8988T (cell line): ENCODE measurements at regions not wholly inside any gene's neighbourhood (a gene's known extent, or its start where the extent isn't known, plus 50 kb on each side); places are given as distances from the start of the nearest gene placed in this dataset.

Experiments
- DNase-seq: peaks from one replicate; pipeline ENCODE4 v3.0.0; 2011

DNA sequence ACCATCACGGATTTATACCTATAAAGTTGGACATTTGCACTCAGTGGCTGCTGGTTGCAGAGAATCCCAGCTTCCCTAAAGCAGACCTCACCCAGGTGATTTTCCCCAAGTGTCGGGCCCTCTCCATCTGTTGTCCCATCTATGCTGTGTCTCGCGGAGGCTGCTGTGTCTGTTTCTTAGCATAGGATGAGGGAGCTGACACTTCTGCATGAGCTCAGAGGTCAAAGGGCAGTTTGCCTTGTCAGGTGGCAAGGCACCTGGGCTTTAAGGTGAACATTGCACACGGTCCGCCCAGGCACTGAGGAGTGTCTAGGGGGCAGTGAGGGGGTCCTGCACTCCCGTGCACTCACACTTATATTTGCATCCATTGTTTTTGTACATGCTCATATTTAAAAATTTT, 151.6 kb downstream of the ZIC5 start:
- no peak for DNase-seq

DNA sequence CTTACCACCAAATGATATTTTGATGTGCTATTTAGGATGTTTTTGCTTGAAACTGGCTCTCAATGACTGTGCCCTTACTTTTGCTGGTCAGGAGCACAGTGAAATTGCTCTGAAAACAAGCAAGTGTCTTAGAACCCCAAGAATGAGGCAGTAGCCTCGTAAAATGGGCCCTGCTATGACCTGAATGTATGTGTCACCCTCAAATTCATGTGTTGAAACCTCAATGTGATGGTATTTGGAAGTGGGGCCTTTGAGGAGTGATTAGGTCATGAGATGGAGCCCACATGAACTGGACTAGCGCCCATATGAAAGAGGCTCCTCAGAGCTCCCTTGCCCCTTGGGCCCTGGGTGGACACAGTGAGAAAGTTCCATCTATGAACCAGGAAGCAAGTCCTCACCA, 155.2 kb downstream of the ZIC5 start:
- DNase-seq = no peak

DNA sequence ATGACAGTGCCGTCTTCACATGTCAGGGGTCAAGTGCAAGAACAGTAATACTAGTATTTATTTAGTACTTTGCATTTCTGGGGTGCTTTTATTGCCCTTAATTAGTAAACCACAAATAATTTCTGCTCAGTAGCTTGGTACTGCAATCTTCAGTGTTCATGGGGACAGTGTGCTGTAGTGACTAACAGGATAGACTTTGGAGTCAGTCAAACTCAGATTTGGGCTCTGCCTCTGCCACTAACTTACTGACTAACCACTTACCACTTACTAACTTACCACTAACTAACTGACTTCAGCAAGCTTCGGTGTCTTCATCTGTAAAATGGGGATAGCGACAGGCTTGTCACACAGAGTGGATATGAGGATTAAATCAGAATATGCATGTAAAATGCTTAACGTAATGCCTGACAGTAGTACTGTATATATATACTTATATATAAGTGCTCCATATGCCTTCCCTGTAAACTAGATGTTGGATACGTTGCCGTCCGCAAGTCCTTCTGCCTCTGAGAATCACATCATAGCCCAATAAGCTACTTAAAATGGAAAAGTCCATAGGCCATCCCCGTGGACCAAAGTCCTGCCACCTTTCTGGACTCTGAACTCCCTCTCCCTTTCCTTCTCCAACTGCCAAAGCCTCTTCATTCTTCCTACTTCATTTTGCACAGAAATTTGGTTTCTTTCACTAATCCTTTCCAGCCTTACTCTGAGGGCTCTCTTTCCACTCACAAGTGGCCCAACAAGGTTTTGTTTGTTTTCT, 158.1 kb downstream of the ZIC5 start:
- no peak for DNase-seq

DNA sequence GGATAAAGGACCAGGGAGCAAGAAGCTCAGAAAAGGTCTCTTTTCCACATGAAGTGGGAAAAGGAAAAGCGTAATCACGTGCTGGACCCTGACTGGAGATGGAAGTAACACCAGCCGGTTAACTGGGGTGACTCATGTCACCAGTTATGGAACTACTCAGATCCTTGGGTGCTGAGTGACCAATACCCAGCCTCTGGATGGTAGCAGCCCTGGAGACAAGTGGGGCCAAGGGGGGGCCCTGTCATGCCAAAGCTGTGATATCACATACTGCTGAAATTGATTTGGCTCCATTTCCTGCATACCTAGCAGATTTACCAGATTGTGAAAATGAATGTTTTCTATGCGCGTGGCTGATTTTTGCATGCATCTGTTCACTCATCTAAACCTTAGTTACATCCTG, 158.9 kb downstream of the ZIC5 start:
- DNase-seq = peak; percentile 57

DNA sequence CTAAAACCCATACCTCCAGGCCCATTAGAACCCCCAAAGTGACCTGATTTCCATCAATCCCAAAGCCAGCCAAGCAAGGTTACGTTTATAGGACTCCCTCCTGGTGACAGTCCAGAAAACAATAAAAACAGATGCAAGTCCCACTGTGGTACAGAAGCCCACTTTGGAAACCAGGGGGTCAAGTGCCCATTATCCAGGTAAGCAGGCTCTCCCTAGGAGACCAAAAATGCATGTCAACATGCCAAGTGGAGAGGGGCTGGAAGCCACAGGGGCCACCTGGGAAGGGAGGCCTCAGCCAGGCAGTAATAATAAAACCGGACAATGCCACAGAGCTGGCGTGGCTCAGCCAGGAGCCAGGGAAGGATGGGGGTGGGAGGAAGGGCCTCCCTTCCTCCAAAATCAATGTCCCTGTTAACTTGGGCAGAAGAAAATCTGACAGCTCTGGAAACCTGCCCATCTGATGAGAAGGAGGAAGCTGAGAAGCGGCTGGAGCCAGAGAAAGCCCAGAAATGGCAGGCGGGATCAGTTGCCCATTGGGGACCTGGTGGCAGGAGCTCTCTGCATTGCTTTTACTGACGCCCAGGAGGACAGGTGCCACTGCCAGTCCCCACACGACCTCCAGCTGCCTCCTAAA, 160.4 kb downstream of the ZIC5 start:
- no peak for DNase-seq

DNA sequence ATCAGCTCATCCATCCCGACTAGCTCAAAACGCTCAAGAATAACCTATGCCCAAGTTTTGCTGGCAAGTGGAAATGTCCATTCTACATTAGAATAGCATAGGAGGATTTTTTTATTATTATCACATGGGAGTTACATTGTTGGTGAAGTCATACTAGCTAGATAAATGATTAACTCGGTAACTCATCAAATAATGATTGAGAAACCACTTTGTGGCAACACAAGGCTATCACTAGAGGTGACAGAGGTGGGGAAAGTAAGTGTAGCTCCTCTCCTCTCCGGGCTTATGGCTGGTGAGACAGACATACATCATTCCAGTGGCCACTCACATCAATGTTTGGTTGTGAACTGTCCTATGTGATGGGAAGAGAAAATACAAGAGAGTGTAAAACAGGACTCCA, 161.6 kb downstream of the ZIC5 start:
- no peak for DNase-seq

DNA sequence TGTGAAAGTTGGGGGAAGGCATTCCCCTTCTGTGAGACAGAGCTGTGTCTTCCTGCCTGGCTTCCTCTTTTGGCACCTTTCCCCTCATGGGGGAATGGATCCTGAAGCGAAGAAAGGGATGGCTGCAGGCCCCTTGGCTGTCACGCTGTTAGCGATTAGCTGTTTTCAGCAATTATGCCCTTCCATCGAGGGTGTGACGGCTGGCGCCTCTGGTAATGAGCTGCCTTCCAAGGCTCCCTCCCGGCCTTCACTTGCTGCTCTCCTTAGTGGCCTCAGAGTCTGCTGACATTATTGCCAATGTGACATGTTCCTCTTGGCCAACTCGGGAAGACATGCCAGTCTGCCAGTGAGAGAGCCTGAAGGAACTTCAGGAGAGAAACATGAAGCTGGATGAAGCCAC, 162.1 kb downstream of the ZIC5 start:
- DNase-seq = no peak

DNA sequence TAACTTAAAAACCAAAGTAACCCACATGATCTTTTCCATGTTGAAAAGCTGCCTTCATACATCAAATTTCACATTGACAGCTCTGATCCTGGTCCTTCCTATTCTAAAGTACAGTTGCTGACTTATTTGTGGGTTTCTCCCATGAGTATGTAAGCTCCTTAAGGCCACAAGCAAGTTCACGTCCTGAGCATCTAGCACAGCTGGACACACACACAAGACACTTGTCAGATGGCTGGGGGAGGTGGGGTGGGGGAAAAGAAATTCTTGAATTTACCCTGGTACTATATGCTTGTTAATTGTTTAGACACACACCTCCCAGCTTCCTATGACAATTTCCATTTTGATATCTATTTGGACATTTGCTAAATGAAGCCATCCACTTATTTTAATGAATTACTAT, 162.8 kb downstream of the ZIC5 start:
- DNase-seq = no peak

DNA sequence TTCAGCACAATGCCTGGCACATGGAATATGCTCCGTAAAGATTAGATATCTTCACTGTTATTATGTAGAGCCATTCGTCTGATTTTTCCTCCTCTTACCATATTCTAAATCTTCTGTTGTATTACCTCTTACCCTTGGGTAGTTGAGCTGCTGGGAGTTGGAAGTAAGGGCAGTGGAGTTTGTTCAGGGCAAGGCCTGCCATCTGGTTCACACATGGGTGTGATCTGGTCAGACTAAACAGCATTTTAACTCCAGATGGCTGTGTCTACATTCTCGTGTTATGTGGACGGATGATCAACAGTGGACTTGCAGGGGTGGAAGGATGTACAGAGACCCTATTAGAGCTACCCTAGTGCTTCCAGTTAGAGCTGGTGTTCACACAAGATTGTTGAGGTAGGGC, 164.9 kb downstream of the ZIC5 start:
- no peak for DNase-seq

DNA sequence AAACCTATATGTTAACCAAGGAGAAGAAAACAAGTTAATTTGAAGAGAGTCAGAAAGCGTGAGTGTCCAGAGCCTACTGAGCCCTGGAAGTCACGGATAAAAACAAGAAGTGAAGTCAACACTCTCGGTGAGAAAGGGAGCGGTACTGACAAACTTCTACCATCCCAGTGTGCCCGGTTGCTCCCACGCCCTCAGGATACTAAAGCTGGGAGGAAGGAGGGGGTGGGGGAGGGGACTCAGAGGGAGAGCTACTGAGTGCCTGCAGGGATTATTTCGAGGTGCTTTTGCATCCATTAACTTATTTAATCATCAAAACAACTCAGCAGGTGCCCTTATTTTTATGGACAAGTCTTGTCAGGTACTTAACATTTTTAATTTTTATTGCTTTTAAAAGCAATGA, 166.2 kb downstream of the ZIC5 start:
- no peak for DNase-seq

DNA sequence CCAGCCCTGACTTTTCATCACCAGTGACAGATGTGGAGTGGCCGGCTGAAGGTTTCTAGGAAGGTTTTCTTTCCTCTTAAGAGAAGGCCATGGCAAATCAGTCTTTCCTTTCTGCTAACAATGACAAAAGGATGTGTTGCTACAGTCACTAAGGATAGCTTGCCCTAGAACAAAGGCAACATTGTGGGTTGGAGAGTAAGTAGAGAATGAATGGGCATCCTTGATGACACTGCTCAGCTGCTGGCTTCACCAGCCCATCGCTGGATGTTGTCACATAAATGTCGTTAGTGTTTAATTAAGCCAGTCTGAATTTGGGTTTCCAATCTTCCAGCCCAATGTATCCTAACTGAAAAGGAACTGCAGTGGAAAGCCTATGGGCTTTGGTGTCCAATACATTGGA, 168.4 kb downstream of the ZIC5 start:
- no peak for DNase-seq

DNA sequence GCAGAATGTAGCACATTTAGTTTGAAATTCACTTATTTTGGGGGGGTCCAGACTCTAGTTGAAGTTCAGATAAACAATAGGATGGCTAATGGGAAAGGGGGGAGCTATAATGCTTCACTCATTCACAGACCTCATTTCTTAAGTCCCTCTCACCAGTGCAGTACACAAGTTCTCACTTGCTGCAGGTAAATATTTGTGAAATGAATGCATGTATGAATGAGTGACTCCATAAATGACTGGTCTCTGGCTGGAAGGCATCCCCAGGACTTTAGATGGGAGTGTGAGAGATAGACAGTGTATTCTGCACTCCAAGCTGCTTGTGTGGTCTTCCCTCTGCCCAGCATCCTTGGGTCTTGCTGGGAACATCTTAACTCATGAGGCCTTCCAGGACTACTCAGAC, 169.2 kb downstream of the ZIC5 start:
- DNase-seq = no peak

DNA sequence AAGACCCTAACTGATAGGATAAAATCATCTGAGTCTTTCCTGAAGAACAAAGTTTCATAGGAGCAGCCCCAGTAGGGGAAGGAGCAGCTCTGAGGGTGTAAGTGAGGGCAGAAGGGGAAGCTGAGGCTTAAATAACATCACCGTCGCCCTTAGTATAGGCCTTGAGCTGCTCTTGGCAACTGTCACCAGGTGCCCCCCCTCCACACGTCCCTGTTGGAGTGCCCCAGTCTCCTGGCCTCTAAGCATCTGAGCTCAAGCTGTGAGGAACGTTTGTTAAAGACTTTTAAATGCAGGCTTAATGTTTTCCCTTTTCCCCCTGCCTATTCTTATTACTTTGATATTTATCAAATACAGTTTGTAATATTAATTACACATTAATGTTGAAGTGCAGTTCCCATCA, 170.6 kb downstream of the ZIC5 start:
- no peak for DNase-seq

DNA sequence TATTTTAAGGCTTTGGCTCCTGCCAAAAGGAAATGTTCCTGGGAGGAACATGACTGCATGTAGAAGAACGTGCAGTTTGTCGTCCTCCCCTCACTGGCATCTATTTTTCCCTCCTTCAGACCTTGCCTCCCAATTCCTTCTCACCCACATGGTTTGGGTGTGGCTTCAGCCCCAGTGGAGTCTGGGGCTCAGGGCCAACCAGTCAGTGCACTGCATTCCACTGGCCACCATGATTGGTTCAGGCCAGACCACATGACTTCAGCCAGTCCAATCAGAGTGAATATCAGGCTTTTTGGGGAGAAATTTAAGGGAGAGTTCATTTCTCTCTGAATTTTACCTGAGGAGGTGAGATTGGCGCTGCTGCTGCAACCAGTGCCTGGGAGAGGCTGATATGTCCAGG, 171.6 kb downstream of the ZIC5 start:
- no peak for DNase-seq

DNA sequence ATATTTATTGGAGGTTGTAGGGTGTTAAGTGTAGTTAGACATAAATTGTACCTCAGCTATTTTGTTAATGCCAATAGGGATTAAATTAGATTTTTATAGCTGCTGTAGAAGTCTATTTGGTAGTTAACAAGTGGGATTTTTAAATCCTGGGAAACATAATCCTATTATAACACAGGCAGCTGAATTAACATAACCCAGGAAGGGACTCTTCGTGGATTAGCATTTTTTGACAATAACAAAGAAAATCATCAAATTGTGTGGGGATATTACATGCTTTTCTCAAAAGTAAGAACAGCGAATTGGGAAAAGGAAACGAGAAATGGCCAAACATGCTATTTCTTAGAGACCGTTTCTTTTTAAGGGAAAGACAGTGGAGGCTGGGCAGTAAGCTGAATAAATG, 172.8 kb downstream of the ZIC5 start:
- DNase-seq = no peak

DNA sequence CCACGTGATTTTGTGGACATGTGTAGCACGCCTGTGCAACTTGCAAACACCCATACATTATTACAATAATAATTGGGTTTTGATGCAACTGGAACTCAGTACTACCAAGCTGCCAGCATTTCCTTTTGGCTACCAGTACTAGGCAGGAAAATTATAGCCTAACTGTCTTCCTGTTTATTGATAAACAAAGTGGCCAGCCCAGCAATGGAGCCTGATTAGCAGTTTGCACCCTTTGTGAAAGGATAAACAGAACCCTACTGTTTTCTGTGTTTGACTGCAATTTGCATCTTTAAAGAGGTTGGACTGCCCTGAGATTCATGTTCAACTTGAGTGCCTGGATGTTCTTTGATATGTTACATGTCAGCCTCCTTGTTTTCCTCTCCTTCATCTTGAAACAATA, 173.9 kb downstream of the ZIC5 start:
- DNase-seq = no peak

DNA sequence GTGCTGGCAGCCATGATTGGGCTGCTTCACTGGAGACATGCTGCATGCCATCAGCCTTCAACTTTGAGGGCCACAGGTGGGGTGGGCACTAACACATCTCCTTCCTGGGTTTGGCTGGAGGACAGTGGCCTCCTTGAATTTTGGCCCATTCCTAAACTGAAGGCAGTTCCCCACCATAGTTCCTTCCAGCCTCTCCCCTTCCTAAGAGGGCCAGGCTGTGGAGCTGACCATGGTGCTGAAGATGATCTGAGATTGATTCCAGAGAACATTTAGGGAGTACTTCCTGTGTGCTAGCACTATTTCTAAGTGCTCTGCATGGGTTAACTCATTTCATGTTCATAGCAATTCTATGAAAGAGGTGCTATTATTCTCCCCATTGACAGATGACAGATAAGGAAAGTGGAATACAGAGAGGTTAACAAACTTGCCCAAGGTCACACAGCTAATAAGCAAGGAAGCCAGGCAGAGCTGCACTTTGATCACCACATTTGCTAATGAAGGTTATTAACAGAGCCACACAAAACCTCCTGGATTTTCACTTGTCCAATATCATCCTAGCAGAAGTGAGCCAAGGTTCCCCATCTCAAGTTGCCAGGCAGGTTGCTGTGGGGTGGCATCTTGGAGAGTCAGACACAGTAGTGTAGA, 175.3 kb downstream of the ZIC5 start:
- no peak for DNase-seq

DNA sequence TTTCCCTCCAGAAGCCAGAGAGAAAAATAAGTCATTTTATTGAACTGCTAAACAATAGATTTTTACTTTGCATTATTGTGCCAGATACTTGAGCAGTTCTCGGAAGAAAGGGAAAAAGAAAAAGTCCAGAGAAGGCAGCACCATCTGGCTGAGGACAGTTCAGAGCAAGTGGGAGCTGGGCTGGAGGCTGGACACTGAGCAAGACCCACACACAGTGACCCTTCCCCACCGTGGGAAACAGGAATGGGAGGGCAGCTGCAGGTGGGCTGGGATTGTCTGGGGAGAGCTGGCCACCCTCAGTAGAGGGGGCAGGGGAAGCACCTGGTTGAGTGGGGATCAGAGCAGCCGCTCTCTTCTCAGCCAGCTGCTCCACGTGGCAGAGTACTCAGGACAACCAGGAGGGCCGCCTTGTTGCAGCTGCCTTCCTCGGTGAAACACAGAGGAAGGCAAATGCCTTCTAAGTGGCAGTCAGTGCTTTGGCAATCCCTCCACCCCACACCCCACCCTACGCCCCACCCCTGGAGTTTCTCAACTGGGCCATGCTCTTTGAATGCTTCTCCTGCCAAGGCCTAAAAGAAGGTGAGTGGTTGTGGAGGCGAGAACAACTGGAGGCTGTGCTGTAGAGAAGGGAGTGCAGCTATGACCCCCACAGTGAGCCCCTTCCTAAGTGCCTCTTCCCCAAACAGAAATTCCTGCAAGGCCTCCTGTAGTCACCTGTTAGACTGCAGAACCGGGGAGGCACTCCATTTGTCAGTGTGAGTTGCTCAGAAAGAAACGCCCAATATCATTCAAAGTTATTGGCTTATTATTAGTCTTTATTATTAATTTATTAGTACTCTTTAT, 179.3 kb downstream of the ZIC5 start:
- no peak for DNase-seq

DNA sequence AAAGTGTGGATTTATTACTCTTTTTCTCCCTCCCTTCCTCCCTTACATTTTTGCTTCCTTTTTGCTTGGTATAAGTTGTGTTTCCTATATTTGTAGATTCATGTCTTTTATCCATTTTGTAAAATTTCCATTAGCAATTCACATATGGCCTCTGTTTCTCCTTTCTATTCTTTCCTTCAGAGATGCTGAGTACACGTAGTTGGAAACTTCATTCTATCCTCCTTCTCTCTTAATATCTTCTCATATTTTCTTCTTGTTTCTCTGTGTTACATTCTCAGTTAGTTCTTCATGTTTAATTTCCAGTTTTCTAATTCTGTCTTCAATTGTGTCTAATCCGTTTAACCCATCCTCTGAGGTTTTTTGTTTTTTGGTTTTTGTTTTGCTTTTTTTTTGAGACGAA, 188.9 kb downstream of the ZIC5 start:
- DNase-seq = no peak

DNA sequence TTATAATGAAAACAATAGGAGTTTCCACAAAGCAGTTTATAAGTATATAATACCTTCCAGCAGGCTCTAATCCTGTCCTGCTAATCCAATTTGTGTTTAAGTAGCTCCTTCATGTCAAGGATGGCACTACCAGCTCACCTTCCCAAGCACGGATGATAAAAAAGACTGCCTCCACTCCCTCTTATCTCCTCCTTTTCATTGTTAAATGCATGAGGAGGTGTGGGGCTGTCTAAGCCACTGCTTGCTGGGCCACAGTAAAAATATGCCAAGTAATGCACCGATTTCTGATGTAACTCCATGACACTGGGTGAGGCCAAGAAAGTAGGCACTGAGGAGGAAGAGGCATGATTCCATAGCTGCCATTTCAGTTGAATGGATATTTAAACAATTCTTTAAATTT, 193.1 kb downstream of the ZIC5 start:
- no peak for DNase-seq

DNA sequence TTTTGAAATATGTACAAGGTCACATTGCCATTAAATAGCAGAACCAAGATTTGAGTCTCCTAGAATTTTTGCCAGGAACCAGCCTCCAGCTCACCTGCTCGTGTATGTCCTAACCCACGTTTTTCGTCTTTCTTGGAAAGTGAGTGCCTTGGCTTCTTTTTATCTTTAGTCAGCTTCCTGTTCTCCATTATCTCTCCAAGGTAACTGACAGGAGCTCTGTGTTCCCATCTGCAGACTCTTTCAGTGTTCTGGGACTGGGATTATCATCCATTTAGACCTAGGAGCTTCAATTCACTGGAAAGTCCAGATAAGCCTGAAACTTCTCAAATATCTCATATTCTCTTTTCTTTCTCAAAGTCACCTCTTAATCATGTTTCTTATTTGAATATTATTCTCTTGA, 193.7 kb downstream of the ZIC5 start:
- DNase-seq = no peak

DNA sequence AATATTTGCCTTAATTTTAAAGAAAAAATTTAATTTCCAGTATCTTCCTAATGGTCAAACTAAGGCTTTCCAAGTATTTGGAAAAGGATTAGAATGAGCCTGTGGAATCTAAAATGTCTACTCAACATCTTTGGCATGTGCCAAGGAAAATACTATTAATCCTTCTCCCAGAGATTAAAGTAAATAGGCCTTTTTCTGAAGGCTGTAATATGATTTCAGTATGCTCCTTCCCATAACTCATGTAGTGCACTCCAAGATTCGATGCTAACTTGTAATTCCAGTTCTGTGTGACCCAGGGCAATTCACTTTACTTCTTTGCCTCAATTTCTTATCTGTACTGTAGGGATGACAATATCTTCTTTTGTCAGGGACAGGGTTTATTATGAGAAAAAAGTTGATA, 196.9 kb downstream of the ZIC5 start:
- no peak for DNase-seq

DNA sequence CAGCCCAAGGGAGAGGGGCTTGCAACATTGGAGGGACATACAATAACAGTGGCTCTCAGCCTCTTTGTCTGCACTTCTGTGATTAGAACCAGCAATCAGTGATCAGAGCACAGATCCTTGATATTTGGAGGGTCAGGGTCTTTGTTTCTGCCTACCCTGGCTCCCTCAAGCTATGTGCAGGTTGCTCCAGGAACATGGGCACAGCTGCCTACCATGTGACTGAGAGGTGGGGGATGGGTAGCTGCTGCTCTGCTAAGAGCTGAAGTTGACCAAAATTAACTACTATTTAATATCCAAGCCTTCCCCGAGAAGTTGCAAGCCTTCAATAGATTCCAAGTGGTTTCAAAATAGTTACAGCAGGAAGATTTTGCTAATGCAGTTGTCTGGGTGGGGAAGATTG, 202.6 kb downstream of the ZIC5 start:
- DNase-seq = no peak

DNA sequence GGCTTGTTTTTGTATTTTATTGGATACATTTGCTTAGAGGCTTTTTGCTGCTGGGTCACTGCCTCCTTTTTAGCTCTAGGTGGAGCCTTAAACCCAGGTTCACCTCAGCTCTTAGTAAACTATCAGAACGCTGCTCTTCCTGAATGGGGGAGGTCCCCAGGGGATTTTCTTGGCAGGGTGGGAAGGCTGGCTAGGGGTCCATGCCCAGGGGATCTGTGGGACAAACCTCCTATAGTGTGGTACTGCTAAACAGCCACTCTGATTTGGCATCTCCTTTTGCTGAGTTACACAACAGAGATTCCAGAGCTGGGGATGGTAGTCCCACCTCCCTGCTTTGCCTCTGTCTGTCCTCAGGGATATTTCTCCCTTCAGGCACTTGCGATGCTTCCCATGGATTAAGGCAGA, 204.9 kb downstream of the ZIC5 start:
- DNase-seq = no peak
